ENCODE measurements at regions not wholly inside any gene's neighbourhood (a gene's known extent, or its start where the extent isn't known, plus 50 kb on each side); places are given as distances from the start of the nearest gene placed in this dataset.
A peak's percentile ranks its signal among the peaks of the same experiment; 100 is the strongest.

- Histone ChIP-seq H4K20me1 (ENCODE audit: control insufficient read depth, insufficient read depth) (no peaks in the 10 kb centered on the region), H3K27ac (ENCODE audit: control insufficient read depth, insufficient read depth) (peak overlapping the region; percentile 35; the same call in 1 of the 2 replicates), H3K27me3 (replicated peaks in 1 of 2; ENCODE audit: control insufficient read depth in 2 of 2, insufficient read depth in 2 of 2, low read length in 1 of 2) (no peaks in the 10 kb centered on the region), H3K9ac (ENCODE audit: control insufficient read depth, insufficient read depth, low read length) (no peak overlapping the region), H3K9me3 (replicated peaks; ENCODE audit: control insufficient read depth, insufficient read depth, low read length) (no peaks in the 10 kb centered on the region; the same call in 2 of the 3 replicates), H3K79me2 (ENCODE audit: control insufficient read depth, insufficient read depth, low read length) (no peaks in the 10 kb centered on the region), H3K36me3 (ENCODE audit: control insufficient read depth in 2 of 2, insufficient read depth in 2 of 2, low read length in 1 of 2) (no peaks in the 10 kb centered on the region), H3K4me1 (ENCODE audit: control insufficient read depth, insufficient read depth, low read length) (peaks cover 5% of the 10 kb centered on the region; the same call in 1 of the 2 replicates), H3K4me3 (no peak overlapping the region), H3K4me2 (ENCODE audit: control insufficient read depth, insufficient read depth) (peak overlapping the region; percentile 72), H2AFZ (ENCODE audit: control insufficient read depth, low read depth, low read length) (peak overlapping the region; percentile 47)
- SMC1A ChIA-PET (ENCODE audit: uncharacterized antibody, unreplicated experiment): interaction anchor here (1.3 kb wide), 1 partner anchor 94 kb away, joined by 3 read pairs; no protein-coding TSS in a partner anchor
- WGBS (ENCODE audit: insufficient coverage, insufficient replicate concordance, low lambda C conversion rate, missing lambda C conversion rate): 0% methylated on average over 1 of the region's 1 CpG
- in situ Hi-C loops (cut with MboI) (no loop called here), intact Hi-C loops (cut with micrococcal nuclease; ENCODE audit: unreplicated experiment) (loop anchor here (2.0 kb wide), 1 partner anchor 94 kb away; no protein-coding TSS in a partner anchor)
- RAD21 ChIA-PET (ENCODE audit: unreplicated experiment): interaction anchor here (0.5 to 1.0 kb wide), 3 partner anchors 14 to 94 kb away, joined by 3 to 4 read pairs (median 3); no protein-coding TSS in a partner anchor
- POLR2A ChIA-PET: no interaction called here
- no peak for FAIRE-seq
- peak; percentile 91 for ATAC-seq
- no TSS peak for BruUV-seq (replicated peaks)
- CTCF ChIA-PET: interaction anchor here (1.2 kb wide), 1 partner anchor 93 kb away, joined by 4 read pairs; no protein-coding TSS in a partner anchor
- peak; percentile 35 for DNase-seq (ENCODE audit: low read depth, low spot score)
- TF ChIP-seq DPF2 (IDR thresholded peaks at IDR 0.05) (0 out of 2 replicates have a peak, but pooled peaks have one; percentile 35), IKZF1 (conservative IDR thresholded peaks at IDR 0.05) (peak; percentile 61), ATF2 (IDR thresholded peaks at IDR 0.05; ENCODE audit: low read length) (no peak), REST (IDR thresholded peaks at IDR 0.05; ENCODE audit: low read depth, low read length) (no peak), CREB1 (IDR thresholded peaks at IDR 0.05; ENCODE audit: low read depth) (no peak), NFIC (IDR thresholded peaks at IDR 0.05; ENCODE audit: low read depth, low read length) (peak; percentile 39; the same call in 1 of the 2 replicates), CHD2 (IDR thresholded peaks at IDR 0.05; ENCODE audit: borderline replicate concordance, low read depth, low read length) (no peak), RAD51 (IDR thresholded peaks at IDR 0.05) (no peak), BCL11A (IDR thresholded peaks at IDR 0.05; ENCODE audit: low read depth, low read length) (0 out of 2 replicates have a peak, but pooled peaks have one; percentile 9), USF2 (IDR thresholded peaks at IDR 0.05; ENCODE audit: borderline replicate concordance, low read depth, low read length) (no peak), EZH2 (IDR thresholded peaks at IDR 0.05; ENCODE audit: borderline replicate concordance, control insufficient read depth, low read depth, low read length) (no peak), HCFC1 (IDR thresholded peaks at IDR 0.05; ENCODE audit: low read length) (no peak), RELB (IDR thresholded peaks at IDR 0.05; ENCODE audit: low read depth) (peak; percentile 69), MYB (IDR thresholded peaks at IDR 0.05; ENCODE audit: borderline replicate concordance, low read depth, low read length) (no peak), RELA (IDR thresholded peaks at IDR 0.05; ENCODE audit: borderline replicate concordance, partially characterized antibody) (peak; percentile 26), POU2F2 (IDR thresholded peaks at IDR 0.05; ENCODE audit: borderline replicate concordance, low read depth, low read length) (0 out of 3 replicates have a peak, but pooled peaks have one; percentile 23), RFX5 (IDR thresholded peaks at IDR 0.05; ENCODE audit: low read depth, low read length) (no peak)
Measured at GRCh38 chr4:77493120-77493752, 112.4 kb upstream of the CXCL13 start.

All from GM12878 (cell line).